HFF-Myc (cell line): ENCODE measurements at regions not wholly inside any gene's neighbourhood (a gene's known extent, or its start where the extent isn't known, plus 50 kb on each side); places are given as distances from the start of the nearest gene placed in this dataset.

Experiments used
- DNase-seq: peaks from one replicate; pipeline ENCODE4 v3.0.0-alpha.2; 2011; ENCODE audit warnings: low read depth; ENCODE audit errors: extremely low read depth
- H3K4me3 ChIP-seq: replicated peaks from 2 replicates; pipeline ENCODE4 v1.5.1; 2011; ENCODE audit warnings: low read depth, mild to moderate bottlenecking, control low read depth, low read length
- TF ChIP-seq, protein P1 (sequence below): IDR thresholded peaks from 2 replicates; pipeline ENCODE4 v1.5.1; 2012; ENCODE audit warnings: mild to moderate bottlenecking, low read depth, low read length, control low read depth; ENCODE audit errors: missing control alignments

- TF ChIP-seq, protein P1, sequence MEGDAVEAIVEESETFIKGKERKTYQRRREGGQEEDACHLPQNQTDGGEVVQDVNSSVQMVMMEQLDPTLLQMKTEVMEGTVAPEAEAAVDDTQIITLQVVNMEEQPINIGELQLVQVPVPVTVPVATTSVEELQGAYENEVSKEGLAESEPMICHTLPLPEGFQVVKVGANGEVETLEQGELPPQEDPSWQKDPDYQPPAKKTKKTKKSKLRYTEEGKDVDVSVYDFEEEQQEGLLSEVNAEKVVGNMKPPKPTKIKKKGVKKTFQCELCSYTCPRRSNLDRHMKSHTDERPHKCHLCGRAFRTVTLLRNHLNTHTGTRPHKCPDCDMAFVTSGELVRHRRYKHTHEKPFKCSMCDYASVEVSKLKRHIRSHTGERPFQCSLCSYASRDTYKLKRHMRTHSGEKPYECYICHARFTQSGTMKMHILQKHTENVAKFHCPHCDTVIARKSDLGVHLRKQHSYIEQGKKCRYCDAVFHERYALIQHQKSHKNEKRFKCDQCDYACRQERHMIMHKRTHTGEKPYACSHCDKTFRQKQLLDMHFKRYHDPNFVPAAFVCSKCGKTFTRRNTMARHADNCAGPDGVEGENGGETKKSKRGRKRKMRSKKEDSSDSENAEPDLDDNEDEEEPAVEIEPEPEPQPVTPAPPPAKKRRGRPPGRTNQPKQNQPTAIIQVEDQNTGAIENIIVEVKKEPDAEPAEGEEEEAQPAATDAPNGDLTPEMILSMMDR, result no peak
- DNase-seq, result no peak
- H3K4me3 ChIP-seq, result no peak overlapping the region
Measured at GRCh38 chr1:30063621-30064280, 659.6 kb downstream of the MATN1 start.

- no peak for DNase-seq
- TF ChIP-seq, protein P1, result no peak
- H3K4me3 ChIP-seq, result no peak overlapping the region
Measured at GRCh38 chr1:30061292-30062220, 661.8 kb downstream of the MATN1 start.

GRCh38 chr1:30060738-30061137, 662.6 kb downstream of the MATN1 start:
- no peak for DNase-seq
- TF ChIP-seq, protein P1, result no peak

GRCh38 chr1:30058970-30059369, 664.4 kb downstream of the MATN1 start:
- no peak overlapping the region for H3K4me3 ChIP-seq
- peak; percentile 78 for DNase-seq
- TF ChIP-seq, protein P1, result no peak

More at GRCh38 chr1:30060738-30061137, 662.6 kb downstream of the MATN1 start:
- H3K4me3 ChIP-seq, result no peak overlapping the region

DNA sequence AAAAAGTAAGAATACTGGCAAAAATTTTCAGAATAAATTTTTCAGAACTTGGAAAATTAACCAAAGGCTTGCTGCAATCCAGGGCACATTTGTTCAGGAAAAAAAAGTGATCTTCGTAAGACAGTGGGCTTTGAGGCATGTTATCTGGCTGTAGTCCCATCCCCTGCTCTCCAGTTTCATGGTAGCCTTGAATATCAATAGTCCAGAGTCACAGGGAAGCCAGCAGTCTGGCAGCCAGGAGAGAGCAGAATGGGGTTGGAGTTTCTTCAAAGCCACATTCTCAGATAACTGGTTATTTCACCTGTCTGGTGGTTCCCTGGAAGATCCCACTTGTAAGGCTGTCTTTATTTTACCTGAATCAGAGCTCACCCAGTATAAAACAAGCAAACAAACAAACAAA, 669.3 kb downstream of the MATN1 start:
- TF ChIP-seq, protein P1, result no peak
- no peak overlapping the region for H3K4me3 ChIP-seq
- no peak for DNase-seq

- no peak for DNase-seq
- TF ChIP-seq, protein P1, result no peak
- no peak overlapping the region for H3K4me3 ChIP-seq
Measured at GRCh38 chr1:30052178-30052577, 671.2 kb downstream of the MATN1 start.
